ENCODE measurements at regions not wholly inside any gene's neighbourhood (a gene's known extent, or its start where the extent isn't known, plus 50 kb on each side); places are given as distances from the start of the nearest gene placed in this dataset.

- TF ChIP-seq ZBTB49 (tag by site-specific recombination; IDR thresholded peaks at IDR 0.05; ENCODE audit: low read depth) (no peak), INSM2 (tag by site-specific recombination; IDR thresholded peaks at IDR 0.05) (no peak), IKZF3 (tag by site-specific recombination; IDR thresholded peaks at IDR 0.05) (no peak), SCRT1 (tag by site-specific recombination; IDR thresholded peaks at IDR 0.05; ENCODE audit: borderline replicate concordance) (no peak), ATF2 (tag by site-specific recombination; IDR thresholded peaks at IDR 0.05; ENCODE audit: low read depth) (no peak), ZNF362 (tag by site-specific recombination; IDR thresholded peaks at IDR 0.05) (no peak), SP7 (tag by site-specific recombination; IDR thresholded peaks at IDR 0.05) (no peak)
- TF ChIP-seq, protein P1, sequence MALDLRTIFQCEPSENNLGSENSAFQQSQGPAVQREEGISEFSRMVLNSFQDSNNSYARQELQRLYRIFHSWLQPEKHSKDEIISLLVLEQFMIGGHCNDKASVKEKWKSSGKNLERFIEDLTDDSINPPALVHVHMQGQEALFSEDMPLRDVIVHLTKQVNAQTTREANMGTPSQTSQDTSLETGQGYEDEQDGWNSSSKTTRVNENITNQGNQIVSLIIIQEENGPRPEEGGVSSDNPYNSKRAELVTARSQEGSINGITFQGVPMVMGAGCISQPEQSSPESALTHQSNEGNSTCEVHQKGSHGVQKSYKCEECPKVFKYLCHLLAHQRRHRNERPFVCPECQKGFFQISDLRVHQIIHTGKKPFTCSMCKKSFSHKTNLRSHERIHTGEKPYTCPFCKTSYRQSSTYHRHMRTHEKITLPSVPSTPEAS (tag by site-specific recombination; IDR thresholded peaks at IDR 0.05) = no peak
Measured at GRCh38 chr2:12949406-12949805, 232.7 kb downstream of the TRIB2 start (continued).

GRCh38 chr2:12950174-12950573, 233.4 kb downstream of the TRIB2 start:
- Histone ChIP-seq H3K27ac (ENCODE audit: extremely low read depth, low read depth, low read length) (no peak overlapping the region), H3K36me3 (ENCODE audit: control insufficient read depth in 2 of 2, insufficient read depth in 1 of 2, low read length in 2 of 2) (no peaks in the 10 kb centered on the region), H3K9me3 (ENCODE audit: control insufficient read depth, insufficient read depth, low read depth, low read length) (no peaks in the 10 kb centered on the region), H3K4me3 (ENCODE audit: low read depth, low read length) (no peak overlapping the region), H3K4me1 (ENCODE audit: control insufficient read depth, insufficient read depth, low read length) (no peaks in the 10 kb centered on the region)
- CTCF ChIA-PET = no interaction called here
- POLR2A ChIA-PET = no interaction called here
- TF ChIP-seq ZFP41 (tag by site-specific recombination; IDR thresholded peaks at IDR 0.05; ENCODE audit: borderline replicate concordance) (no peak), ZNF76 (tag by site-specific recombination; IDR thresholded peaks at IDR 0.05; ENCODE audit: borderline replicate concordance, low read depth) (no peak), ZNF311 (tag by site-specific recombination; IDR thresholded peaks at IDR 0.05; ENCODE audit: borderline replicate concordance) (no peak), KLF16 (tag by site-specific recombination; IDR thresholded peaks at IDR 0.05) (no peak), ZNF2 (tag by site-specific recombination; IDR thresholded peaks at IDR 0.05) (no peak), REPIN1 (tag by site-specific recombination; IDR thresholded peaks at IDR 0.05; ENCODE audit: low read depth) (no peak), ZNF157 (tag by site-specific recombination; IDR thresholded peaks at IDR 0.05) (no peak)
- TF ChIP-seq, protein P1 (tag by site-specific recombination; IDR thresholded peaks at IDR 0.05) = no peak
- TF ChIP-seq, protein P2, sequence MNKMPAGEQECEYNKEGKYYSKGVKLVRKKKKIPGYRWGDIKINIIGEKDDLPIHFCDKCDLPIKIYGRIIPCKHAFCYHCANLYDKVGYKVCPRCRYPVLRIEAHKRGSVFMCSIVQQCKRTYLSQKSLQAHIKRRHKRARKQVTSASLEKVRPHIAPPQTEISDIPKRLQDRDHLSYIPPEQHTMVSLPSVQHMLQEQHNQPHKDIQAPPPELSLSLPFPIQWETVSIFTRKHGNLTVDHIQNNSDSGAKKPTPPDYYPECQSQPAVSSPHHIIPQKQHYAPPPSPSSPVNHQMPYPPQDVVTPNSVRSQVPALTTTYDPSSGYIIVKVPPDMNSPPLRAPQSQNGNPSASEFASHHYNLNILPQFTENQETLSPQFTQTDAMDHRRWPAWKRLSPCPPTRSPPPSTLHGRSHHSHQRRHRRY (tag by site-specific recombination; IDR thresholded peaks at IDR 0.05) = no peak
- TF ChIP-seq, protein P3, sequence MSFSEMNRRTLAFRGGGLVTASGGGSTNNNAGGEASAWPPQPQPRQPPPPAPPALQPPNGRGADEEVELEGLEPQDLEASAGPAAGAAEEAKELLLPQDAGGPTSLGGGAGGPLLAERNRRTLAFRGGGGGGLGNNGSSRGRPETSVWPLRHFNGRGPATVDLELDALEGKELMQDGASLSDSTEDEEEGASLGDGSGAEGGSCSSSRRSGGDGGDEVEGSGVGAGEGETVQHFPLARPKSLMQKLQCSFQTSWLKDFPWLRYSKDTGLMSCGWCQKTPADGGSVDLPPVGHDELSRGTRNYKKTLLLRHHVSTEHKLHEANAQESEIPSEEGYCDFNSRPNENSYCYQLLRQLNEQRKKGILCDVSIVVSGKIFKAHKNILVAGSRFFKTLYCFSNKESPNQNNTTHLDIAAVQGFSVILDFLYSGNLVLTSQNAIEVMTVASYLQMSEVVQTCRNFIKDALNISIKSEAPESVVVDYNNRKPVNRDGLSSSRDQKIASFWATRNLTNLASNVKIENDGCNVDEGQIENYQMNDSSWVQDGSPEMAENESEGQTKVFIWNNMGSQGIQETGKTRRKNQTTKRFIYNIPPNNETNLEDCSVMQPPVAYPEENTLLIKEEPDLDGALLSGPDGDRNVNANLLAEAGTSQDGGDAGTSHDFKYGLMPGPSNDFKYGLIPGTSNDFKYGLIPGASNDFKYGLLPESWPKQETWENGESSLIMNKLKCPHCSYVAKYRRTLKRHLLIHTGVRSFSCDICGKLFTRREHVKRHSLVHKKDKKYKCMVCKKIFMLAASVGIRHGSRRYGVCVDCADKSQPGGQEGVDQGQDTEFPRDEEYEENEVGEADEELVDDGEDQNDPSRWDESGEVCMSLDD (tag by site-specific recombination; IDR thresholded peaks at IDR 0.05) = no peak
